GM19324 (cell line): ENCODE measurements at regions not wholly inside any gene's neighbourhood (a gene's known extent, or its start where the extent isn't known, plus 50 kb on each side); places are given as distances from the start of the nearest gene placed in this dataset.

Experiments used
- ATAC-seq: cut with Tn5 transposase; IDR thresholded peaks from one replicate; pipeline ENCODE4 v1.9.1; 2021; ENCODE audit warnings: mild to moderate bottlenecking, moderate library complexity; ENCODE audit not compliant: unreplicated experiment, low FRiP score

GRCh38 chr4:136471051-136471450, 1061.2 kb downstream of the PCDH18 start:
- ATAC-seq, result no peak

GRCh38 chr4:136465691-136466090, 1066.6 kb downstream of the PCDH18 start:
- no peak for ATAC-seq

GRCh38 chr4:136463941-136464340, 1068.4 kb downstream of the PCDH18 start:
- ATAC-seq, result no peak

- ATAC-seq, result no peak
Observed at GRCh38 chr4:136461533-136461932, 1070.8 kb downstream of the PCDH18 start.

GRCh38 chr4:136458326-136458725, 1074.0 kb downstream of the PCDH18 start:
- ATAC-seq, result no peak

DNA sequence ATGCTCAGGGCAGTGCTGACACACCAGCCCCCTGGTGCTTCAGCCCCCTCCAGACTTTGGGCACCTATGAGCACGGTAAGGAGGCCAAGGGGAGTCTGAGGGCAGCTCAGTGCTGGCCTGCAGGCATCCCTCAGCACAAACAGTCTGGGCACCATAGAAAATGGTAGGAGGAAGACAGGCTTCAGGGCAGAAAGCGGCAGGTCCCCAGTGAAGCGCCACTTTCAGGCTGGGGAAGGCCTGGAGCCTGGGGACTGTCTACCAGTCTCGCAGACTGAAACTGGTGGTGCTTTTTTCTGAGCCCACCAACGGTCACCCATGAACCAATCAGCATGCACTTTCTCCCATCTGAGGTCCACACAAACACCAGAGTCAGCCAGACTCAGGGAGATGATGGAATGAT, 1074.7 kb downstream of the PCDH18 start:
- no peak for ATAC-seq

DNA sequence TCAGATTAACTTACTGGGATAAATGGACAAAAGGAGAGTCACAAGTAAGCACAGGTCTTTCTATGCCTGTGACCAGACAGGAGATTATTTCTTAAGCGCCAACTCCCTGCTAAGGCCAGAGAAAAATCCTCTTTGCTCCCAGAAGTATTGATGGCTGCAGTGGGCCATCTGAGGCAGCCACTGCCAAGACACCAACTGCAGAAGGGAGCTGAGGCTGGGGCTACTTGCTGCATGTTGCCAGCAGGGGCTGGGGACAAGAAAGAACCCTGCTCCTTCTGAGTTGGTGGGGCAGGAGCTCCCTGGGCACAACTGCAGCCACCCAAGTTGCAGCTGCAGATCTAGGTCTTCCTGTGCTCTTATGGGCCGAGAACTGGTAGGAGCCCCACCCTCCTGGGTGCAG, 1075.3 kb downstream of the PCDH18 start:
- ATAC-seq, result no peak

DNA sequence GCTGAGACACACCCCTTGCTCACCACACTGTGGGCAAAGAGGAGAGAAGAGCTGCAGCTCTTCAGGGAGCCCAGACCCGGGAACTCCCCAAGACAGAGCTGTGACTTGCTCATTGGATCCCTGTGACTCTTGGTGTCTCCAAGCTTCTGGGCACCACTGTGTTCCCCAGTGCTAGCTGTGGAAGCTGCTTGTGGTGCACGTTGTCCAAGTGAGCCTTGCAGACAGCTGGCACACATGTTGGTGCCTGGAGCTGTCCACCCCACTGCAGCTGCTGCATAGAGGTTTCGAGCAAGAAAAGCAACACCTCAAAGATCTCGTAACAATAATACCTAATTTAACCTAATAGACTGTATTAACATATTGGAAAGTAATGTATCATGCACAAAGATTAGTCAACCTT, 1089.3 kb downstream of the PCDH18 start:
- ATAC-seq, result no peak

- ATAC-seq, result no peak
Observed at GRCh38 chr4:136442447-136442846, 1089.8 kb downstream of the PCDH18 start.

DNA sequence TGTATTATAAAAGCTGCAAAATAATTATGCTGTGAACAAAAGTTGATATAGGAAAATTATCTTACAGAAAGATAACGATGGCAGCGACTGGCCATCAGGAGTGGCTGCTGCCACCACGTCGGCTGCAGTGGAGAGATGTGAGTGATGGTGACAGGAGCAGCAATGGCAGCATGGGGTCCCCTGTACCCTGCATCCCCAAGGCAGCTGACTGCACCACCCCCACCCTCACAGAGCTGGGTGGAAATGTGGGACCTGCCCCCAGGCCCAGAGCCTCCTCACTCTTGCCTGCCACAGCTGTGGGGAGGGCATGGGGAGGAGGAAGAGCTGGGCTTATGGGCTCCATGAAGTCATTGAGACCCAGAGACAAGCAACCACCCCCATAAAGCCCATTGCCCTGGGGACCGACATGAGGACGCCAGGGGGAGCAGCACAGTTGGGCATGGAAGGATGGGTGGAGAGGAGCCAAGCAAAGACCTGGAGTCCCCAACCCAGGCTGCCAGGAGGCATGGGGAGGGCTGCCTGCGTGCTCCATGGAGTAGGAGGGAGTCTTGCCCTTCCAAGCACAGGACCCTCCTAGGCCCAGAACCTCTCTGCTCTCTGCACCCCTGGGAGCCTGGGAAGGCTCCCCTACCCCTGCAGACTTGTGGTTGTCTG, 1090.5 kb downstream of the PCDH18 start:
- ATAC-seq, result no peak

- ATAC-seq, result no peak
Observed at GRCh38 chr4:136438645-136439044, 1093.6 kb downstream of the PCDH18 start.

DNA sequence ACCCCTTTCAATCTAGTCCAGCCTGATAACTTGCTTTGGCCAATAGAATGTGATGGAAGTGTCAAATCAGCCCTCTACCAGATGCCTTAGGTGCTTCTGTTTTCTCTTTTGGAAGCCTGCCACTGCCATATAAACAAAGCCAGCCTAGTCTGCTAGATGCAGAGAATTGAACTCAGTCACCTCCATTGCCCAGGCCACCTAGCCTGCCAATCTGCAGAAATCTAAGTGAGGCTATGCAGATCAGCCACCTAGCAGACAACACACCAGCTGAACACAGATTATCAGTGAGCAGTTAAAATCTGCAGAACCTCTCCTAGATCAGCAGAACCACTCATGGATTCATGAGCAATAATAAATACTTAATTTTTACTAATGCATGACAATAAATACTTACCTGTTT, 1108.2 kb downstream of the PCDH18 start:
- no peak for ATAC-seq

- ATAC-seq, result no peak
Observed at GRCh38 chr4:136414981-136415380, 1117.3 kb downstream of the PCDH18 start.

DNA sequence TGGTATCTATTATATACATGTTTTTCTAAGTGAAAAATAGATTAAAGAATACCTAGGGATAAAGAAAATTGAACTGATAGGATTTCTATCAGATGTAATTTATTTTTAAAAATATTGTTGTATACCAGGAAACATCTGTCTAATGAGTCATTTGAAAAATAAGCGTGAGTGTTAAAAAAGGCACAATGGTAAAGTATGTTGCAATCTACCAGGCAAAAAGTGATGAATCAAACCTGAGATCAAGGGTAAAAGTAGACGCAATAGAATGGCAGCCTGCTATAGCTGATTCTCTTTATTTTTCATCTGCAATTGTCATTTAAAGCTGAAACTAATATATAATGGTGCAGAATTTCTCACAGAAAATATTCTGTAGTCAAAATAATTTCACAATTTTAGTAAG, 1119.6 kb downstream of the PCDH18 start:
- no peak for ATAC-seq

DNA sequence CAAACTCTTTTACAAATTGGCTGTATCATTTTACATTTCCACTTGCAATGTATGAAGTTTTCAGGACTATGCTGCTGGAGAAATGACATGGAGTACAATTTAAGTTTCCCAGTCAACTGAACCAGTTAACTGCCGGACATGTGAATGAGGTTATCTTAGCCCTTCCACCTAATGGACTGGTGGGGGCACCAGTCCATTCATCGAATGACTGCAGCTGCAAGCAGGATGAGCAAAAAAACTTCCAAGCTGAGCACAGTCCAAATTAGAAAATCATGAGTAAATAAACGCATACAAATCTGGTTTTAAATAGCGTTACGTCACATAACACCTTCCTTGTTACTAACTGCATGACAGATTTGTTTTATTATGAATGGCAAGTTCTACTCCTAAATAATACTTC, 1131.5 kb downstream of the PCDH18 start:
- no peak for ATAC-seq

- ATAC-seq, result no peak
Observed at GRCh38 chr4:136395212-136395722, 1137.0 kb downstream of the PCDH18 start.

- ATAC-seq, result no peak
Observed at GRCh38 chr4:136392576-136392975, 1139.7 kb downstream of the PCDH18 start.

- no peak for ATAC-seq
Observed at GRCh38 chr4:136390824-136391223, 1141.5 kb downstream of the PCDH18 start.

DNA sequence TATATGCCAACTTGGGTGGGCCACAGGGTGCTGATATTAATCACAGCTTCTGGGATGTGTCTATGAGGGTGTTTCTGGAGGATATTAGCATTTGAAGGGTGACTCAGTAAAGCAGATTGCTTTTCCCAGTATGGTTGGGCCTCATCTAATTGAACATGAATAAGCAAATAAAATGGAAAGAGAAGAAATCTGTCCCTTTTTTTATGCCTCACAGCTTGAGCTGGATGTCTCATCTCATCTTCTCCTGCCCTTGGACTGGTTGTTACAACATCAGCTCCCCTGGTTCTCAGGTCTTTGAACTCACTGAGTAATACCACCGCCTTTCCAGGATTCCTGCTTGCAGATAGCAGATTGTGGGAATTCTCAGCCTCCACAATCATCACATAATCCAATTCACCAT, 1149.2 kb downstream of the PCDH18 start:
- ATAC-seq, result no peak

GRCh38 chr4:136371231-136371630, 1161.1 kb downstream of the PCDH18 start:
- no peak for ATAC-seq

DNA sequence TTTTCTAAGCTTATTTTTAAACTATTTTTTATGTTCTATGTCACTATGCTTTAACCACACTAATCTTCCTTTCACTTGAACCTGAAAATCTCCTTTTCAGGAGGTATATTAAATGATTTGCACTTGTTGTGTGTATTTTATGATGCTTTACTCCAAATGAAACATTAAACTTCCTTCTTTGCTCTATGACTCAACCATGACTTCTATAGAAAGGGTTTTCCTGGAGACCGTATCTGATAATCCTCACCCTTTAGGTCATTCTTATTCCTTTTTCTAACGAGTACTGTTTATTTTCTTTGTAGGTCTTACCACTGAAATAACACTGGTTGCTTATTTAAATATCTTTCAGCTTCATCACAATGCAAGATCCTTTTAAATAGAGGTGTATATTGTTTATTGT, 1163.2 kb downstream of the PCDH18 start:
- no peak for ATAC-seq

- ATAC-seq, result no peak
Observed at GRCh38 chr4:136357556-136357955, 1174.7 kb downstream of the PCDH18 start.

DNA sequence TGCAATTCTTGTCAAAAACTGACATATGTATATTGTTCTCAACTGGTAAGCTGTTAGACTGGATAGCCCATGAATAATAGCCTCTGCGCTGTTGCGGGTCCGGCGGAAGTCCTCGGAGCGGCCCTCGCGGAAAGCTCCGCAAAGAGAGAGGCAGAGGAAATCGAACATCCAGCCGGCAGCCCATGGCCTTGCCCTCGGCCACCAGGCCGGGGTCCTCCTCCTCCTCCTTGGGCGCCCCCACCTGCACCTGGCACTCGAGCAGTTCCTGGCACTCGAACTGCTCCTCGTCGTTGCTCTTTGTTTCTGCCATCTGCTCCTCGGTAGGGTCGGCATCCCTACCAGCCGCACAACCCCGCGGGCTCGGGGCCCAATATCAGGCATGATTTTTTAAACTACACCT, 1176.3 kb downstream of the PCDH18 start:
- no peak for ATAC-seq
